ENCODE measurements at regions not wholly inside any gene's neighbourhood (a gene's known extent, or its start where the extent isn't known, plus 50 kb on each side); places are given as distances from the start of the nearest gene placed in this dataset.

- TF ChIP-seq CTCF (IDR thresholded peaks at IDR 0.05) (no peak), POLR2AphosphoS5 (IDR thresholded peaks at IDR 0.05) (no peak), POLR2A (IDR thresholded peaks at IDR 0.05) (no peak), EP300 (IDR thresholded peaks at IDR 0.05) (no peak)
Observed at GRCh38 chr1:208366559-208366958, 122.4 kb upstream of the PLXNA2 start.

Measured in sigmoid colon (tissue), 4 donors.